Putamen (tissue), 1 donor: ENCODE measurements at regions not wholly inside any gene's neighbourhood (a gene's known extent, or its start where the extent isn't known, plus 50 kb on each side); places are given as distances from the start of the nearest gene placed in this dataset.
"Not testable (repeated sequence)": the region's sequence is repeated elsewhere in the genome, so short reads cannot be mapped to it uniquely, and the experiment has no call there.

Experiments used
- DNase-seq: peaks from one replicate; pipeline ENCODE4 v3.0.0-alpha.2; 2016; ENCODE audit warnings: low spot score

- no peak for DNase-seq
Measured at GRCh38 chr20:55160037-55160436, 684.6 kb downstream of the DOK5 start.

GRCh38 chr20:55159230-55159629, 683.8 kb downstream of the DOK5 start:
- DNase-seq = no peak

DNA sequence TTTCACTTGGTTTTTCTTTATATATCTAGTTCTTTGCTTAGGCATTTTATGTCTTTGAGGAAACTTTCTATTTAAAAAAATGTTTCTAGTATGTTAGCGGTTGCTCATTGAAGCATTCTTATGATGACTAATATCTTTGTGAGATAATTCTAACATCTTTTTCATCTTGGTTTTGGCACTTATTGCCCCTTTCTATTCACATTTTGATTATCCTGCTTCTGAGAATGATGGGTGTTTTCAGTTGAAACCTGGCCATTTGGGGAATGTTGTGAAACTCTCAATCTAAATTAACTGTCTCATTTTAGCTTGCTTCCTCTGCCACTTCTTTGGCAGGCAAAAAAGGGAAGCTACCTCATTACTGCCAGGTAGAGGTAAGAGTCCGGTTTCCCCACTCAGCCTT, 683.1 kb downstream of the DOK5 start:
- DNase-seq = no peak

DNA sequence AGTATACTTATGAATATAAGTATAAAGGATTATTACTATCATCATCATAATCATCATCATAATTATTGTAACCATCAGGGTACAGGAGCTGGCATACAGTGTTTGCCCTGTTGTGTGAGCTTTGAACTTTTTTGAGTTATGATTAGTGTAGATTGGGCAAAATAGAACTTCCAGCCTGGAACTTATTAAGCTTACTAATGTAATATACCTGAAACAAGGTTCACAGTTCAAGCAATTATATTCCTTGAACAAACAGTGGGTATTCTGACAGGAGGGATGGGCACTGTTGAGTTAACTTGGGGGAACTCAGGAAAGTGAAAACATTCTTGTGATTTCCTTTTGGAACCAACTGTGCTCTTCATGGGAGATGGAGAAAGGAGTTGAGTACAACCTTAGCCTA, 680.0 kb downstream of the DOK5 start:
- DNase-seq = no peak

- DNase-seq = no peak
Measured at GRCh38 chr20:55153001-55153645, 677.7 kb downstream of the DOK5 start.

GRCh38 chr20:55151171-55151570, 675.8 kb downstream of the DOK5 start:
- DNase-seq = peak; percentile 3

GRCh38 chr20:55143601-55144000, 668.2 kb downstream of the DOK5 start:
- no peak for DNase-seq

DNA sequence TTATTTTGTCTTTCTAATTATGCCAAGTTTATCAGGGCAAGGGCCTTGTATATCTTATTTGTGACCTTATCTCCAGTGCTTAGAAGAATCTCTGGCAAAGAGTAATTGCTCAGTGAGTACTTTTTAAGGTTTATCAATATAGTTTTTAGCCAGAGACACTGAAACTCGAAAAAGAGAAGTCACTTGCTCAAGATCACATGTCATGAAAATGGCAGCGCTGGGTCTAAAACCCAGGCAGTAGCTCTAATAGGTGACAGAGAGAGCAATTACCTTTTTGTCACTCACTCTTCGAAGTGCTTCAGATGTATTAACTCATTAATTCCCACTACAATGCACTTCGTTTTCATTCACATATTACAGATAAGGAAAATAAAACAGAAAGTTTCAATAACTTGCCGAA, 667.5 kb downstream of the DOK5 start:
- DNase-seq = no peak

- no peak for DNase-seq
Measured at GRCh38 chr20:55140631-55141030, 665.2 kb downstream of the DOK5 start.

GRCh38 chr20:55139173-55139765, 663.9 kb downstream of the DOK5 start:
- peak; percentile 6 for DNase-seq

GRCh38 chr20:55135923-55136322, 660.5 kb downstream of the DOK5 start:
- no peak for DNase-seq

- DNase-seq = no peak
Measured at GRCh38 chr20:55132523-55132922, 657.1 kb downstream of the DOK5 start.

DNA sequence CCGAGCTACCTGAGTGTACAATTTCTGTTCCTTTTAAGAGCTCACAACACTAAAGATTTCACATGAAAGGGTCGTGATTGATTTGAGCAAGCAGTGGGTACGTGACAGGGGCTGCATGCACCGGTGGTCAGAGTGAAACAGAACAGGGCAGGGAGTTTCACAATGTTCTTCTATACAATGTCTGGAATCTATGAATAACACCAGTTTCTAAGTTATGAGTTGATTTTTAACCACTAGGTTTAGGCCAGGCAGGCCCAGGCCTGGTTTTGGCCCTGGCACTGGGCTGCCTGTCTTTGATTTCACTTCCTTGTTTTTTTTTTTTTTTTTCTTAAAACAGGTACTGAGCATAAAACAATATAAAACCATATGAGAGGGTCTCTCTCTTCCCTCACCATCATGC, 642.2 kb downstream of the DOK5 start:
- not testable (repeated sequence) for DNase-seq

GRCh38 chr20:55116598-55116997, 641.2 kb downstream of the DOK5 start:
- DNase-seq = no peak

DNA sequence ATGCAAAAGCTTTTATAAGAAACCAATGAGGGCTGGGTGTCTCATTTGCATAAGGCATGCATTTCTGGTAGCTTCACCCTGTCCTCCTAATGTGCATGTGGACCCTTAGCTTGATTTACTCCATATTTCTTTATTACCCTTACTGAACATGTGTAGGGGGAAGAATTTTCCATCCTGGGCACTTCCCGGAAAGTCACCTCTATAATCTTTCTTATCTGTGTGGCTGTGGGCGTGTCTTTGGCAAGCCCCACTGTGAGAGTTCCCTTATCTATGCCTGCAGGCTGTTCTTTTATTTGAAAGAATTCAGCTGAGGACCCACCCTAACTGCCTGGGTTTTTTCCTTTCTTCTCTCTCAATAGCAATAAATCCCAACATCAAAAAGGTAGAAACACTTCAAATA, 627.8 kb downstream of the DOK5 start:
- DNase-seq = no peak

- no peak for DNase-seq
Measured at GRCh38 chr20:55099251-55099650, 623.9 kb downstream of the DOK5 start.

- DNase-seq = no peak
Measured at GRCh38 chr20:55097621-55098020, 622.2 kb downstream of the DOK5 start.

DNA sequence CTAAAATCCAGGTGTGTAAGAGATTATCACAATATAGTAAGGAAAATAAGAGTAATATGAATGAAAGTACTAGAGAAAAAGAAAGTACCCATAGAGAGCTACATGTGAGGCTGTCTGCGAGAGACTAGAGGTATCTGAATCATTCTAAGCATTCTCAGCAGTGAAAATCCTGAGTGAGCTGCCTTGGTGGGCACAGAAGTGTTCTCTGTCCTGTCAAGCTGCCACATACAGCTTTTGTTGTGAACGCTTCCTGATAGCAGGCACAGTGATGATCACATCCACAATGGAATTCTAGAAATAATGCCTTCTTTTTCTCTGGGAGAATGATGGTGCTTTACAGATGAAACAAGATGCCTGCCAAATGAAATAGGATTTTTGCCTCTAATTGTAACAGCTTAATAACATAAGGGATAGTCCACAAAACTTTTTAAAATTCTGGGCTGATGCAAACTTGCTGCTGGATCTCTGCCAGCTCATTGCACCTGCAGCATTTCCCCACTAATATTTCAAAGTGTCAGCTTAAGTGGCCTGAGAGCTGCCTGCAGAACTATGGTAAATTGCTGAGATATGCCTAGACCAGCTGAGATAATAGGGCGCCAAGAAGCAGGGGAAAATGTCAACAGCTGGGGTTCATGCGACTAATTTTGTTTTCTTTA, 620.5 kb downstream of the DOK5 start:
- no peak for DNase-seq

DNA sequence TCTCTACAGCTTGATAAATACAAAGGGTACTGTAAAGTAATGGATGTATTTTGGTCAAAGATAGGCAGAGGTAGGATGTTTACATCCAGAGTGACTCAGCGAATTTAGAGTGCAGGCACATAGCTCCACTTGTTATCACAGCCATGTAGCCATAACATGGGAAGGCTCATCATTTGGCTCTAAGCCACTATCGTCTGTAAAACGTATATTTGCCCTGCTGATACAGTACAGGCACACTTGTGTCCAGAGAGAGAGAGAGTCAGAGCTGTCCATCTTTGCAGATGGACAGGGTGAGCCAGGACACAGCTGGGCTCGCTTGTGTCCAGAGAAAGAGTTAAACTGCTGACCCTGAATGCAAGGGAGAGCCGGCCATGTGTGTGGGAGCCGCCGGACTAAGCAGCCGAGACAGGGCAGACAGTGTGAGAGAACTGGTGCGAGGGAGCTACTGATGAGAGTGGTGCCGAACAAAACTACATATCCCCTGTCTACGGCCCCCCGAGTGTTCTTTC, 619.0 kb downstream of the DOK5 start:
- DNase-seq = no peak

DNA sequence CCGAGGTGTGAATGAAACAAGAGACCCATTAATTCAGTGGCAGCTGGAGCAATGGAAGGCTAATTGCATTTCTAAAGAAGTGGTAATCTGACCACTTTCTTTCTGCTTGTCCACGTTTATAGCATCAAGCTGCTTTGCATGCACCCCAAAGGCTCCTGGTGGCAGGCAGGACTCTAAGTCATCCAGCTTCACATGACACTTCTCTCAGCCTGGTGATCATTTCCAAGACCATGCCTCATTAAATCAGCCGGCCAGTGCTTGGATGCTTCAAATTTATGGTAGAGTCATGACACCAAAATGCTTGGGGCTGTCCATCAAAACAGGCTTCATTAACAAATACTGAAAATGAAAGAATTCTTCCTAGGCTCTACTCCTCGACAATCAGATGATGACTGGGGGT, 614.9 kb downstream of the DOK5 start:
- no peak for DNase-seq

- no peak for DNase-seq
Measured at GRCh38 chr20:55086421-55086820, 611.0 kb downstream of the DOK5 start.

DNA sequence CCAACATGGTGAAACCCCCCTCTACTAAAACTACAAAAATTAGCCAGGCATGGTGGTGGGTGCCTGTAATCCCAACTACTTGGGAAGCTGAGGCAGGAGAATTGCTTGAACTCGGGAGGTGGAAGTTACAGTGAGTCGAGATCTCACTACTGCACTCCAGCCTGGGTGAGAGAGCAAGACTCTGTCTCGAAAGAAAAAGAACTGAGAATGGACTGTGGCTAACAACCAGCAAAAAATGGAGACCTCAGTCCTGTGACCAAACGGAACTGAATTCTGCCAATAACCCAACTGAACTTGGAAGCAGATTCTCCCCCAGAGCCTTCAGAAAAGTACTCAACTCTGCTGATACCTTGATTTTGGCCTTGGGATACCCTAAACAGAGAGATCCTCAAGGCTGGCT, 604.5 kb downstream of the DOK5 start:
- DNase-seq = no peak

DNA sequence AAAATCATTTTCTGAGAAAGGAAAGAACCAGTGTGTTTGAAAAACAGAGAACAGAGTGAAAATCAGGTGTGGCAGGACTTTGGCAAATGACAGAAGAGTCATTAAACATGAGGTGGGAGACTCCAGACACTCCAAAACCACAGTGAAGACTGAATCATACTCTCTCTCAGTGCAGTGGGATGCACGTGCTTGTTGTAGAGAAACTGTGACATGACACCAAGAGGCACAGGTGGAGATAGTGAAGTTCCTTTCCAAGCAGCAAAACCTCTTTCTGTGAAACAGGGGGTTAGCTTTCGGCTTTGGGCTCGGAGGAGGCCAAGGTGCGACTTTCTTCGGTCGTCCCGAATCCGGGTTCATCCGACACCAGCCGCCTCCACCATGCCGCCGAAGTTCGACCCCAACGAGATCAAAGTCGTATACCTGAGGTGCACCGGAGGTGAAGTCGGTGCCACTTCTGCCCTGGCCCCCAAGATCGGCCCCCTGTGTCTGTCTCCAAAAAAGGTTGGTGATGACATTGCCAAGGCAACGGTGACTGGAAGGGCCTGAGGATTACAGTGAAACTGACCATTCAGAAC, 599.0 kb downstream of the DOK5 start:
- not testable (repeated sequence) for DNase-seq
